ENCODE measurements at regions not wholly inside any gene's neighbourhood (a gene's known extent, or its start where the extent isn't known, plus 50 kb on each side); places are given as distances from the start of the nearest gene placed in this dataset.

GRCh38 chr9:742104-742503 lies 99.4 kb upstream of the DMRT1 start:
- POLR2A ChIA-PET = interaction anchor here (1.4 kb wide), 1 partner anchor 10 kb away, joined by 4 read pairs; no protein-coding TSS in a partner anchor
- no peak for DNase-seq
- CTCF ChIA-PET = no interaction called here
- H3K9me3 Mint-ChIP-seq = no peaks in the 10 kb centered on the region
- H3K27me3 Mint-ChIP-seq = no peaks in the 10 kb centered on the region
- H3K27ac Mint-ChIP-seq = no peak overlapping the region
- no peak overlapping the region for H3K4me3 Mint-ChIP-seq
- peaks cover 3% of the 10 kb centered on the region for H3K4me1 Mint-ChIP-seq
- H3K36me3 Mint-ChIP-seq (ENCODE audit: low read depth) = peaks cover 27% of the 10 kb centered on the region

- Mint-ChIP-seq H3K27me3 (no peaks in the 10 kb centered on the region), H3K4me1 (peaks cover 10% of the 10 kb centered on the region), H3K27ac (no peak overlapping the region), H3K36me3 (ENCODE audit: low read depth) (peaks cover 27% of the 10 kb centered on the region), H3K4me3 (no peak overlapping the region), H3K9me3 (no peaks in the 10 kb centered on the region)
- DNase-seq = no peak
- ChIA-PET POLR2A (interaction anchor here (1.4 kb wide), 1 partner anchor 9 kb away, joined by 4 read pairs; no protein-coding TSS in a partner anchor), CTCF (no interaction called here)
Measured at GRCh38 chr9:742914-743589, 98.4 kb upstream of the DMRT1 start.

GRCh38 chr9:744046-744712 lies 97.3 kb upstream of the DMRT1 start:
- ChIA-PET CTCF (no interaction called here), POLR2A (no interaction called here)
- no peaks in the 10 kb centered on the region for H3K27me3 Mint-ChIP-seq
- DNase-seq = no peak
- peaks cover 21% of the 10 kb centered on the region for H3K4me1 Mint-ChIP-seq
- H3K9me3 Mint-ChIP-seq = no peaks in the 10 kb centered on the region
- H3K4me3 Mint-ChIP-seq = no peak overlapping the region
- H3K36me3 Mint-ChIP-seq (ENCODE audit: low read depth) = peaks cover 27% of the 10 kb centered on the region
- H3K27ac Mint-ChIP-seq = no peak overlapping the region

- no peaks in the 10 kb centered on the region for H3K27me3 Mint-ChIP-seq
- ChIA-PET POLR2A (no interaction called here), CTCF (no interaction called here)
- H3K4me1 Mint-ChIP-seq = peaks cover 29% of the 10 kb centered on the region
- H3K36me3 Mint-ChIP-seq (ENCODE audit: low read depth) = peaks cover 27% of the 10 kb centered on the region
- H3K9me3 Mint-ChIP-seq = no peaks in the 10 kb centered on the region
- no peak overlapping the region for H3K4me3 Mint-ChIP-seq
- no peak overlapping the region for H3K27ac Mint-ChIP-seq
- no peak for DNase-seq
Measured at GRCh38 chr9:744790-745484, 96.6 kb upstream of the DMRT1 start.

GRCh38 chr9:745761-746380 lies 95.6 kb upstream of the DMRT1 start:
- Mint-ChIP-seq H3K36me3 (ENCODE audit: low read depth) (peaks cover 23% of the 10 kb centered on the region), H3K4me1 (peaks cover 38% of the 10 kb centered on the region), H3K4me3 (no peak overlapping the region), H3K9me3 (no peaks in the 10 kb centered on the region), H3K27ac (no peak overlapping the region), H3K27me3 (no peaks in the 10 kb centered on the region)
- ChIA-PET POLR2A (no interaction called here), CTCF (no interaction called here)
- no peak for DNase-seq

GRCh38 chr9:746661-747434 lies 94.6 kb upstream of the DMRT1 start:
- H3K4me1 Mint-ChIP-seq = peaks cover 48% of the 10 kb centered on the region
- ChIA-PET CTCF (no interaction called here), POLR2A (no interaction called here)
- H3K27me3 Mint-ChIP-seq = no peaks in the 10 kb centered on the region
- no peak for DNase-seq
- no peak overlapping the region for H3K4me3 Mint-ChIP-seq
- no peak overlapping the region for H3K27ac Mint-ChIP-seq
- H3K36me3 Mint-ChIP-seq (ENCODE audit: low read depth) = peaks cover 20% of the 10 kb centered on the region
- no peaks in the 10 kb centered on the region for H3K9me3 Mint-ChIP-seq

- Mint-ChIP-seq H3K4me3 (no peak overlapping the region), H3K9me3 (no peaks in the 10 kb centered on the region), H3K4me1 (peaks cover 53% of the 10 kb centered on the region), H3K36me3 (ENCODE audit: low read depth) (peaks cover 14% of the 10 kb centered on the region), H3K27ac (no peak overlapping the region), H3K27me3 (no peaks in the 10 kb centered on the region)
- CTCF ChIA-PET = no interaction called here
- no peak for DNase-seq
- POLR2A ChIA-PET = no interaction called here
Measured at GRCh38 chr9:747567-747966, 93.9 kb upstream of the DMRT1 start.

GRCh38 chr9:748861-749497 lies 92.5 kb upstream of the DMRT1 start:
- Mint-ChIP-seq H3K36me3 (ENCODE audit: low read depth) (peaks cover 7% of the 10 kb centered on the region), H3K27me3 (no peaks in the 10 kb centered on the region), H3K9me3 (no peaks in the 10 kb centered on the region), H3K27ac (no peak overlapping the region), H3K4me3 (no peak overlapping the region), H3K4me1 (peaks cover 59% of the 10 kb centered on the region)
- CTCF ChIA-PET = interaction anchor here (1.7 to 1.9 kb wide), 2 partner anchors 16 to 145 kb away, joined by 5 to 7 read pairs; no protein-coding TSS in a partner anchor
- POLR2A ChIA-PET = interaction anchor here (0.7 to 1.6 kb wide), 3 partner anchors 12 to 98 kb away, joined by 3 to 6 read pairs (median 5); no protein-coding TSS in a partner anchor
- no peak for DNase-seq

GRCh38 chr9:749716-750115 lies 91.8 kb upstream of the DMRT1 start:
- CTCF ChIA-PET = interaction anchor here (1.0 to 1.9 kb wide), 5 partner anchors 9 to 144 kb away, joined by 3 to 7 read pairs (median 5); no protein-coding TSS in a partner anchor
- H3K27ac Mint-ChIP-seq = peak overlapping the region; percentile 62
- POLR2A ChIA-PET = interaction anchor here (0.7 to 1.6 kb wide), 3 partner anchors 11 to 97 kb away, joined by 3 to 6 read pairs (median 5); no protein-coding TSS in a partner anchor

GRCh38 chr9:750249-750967 lies 91.1 kb upstream of the DMRT1 start:
- peaks cover 71% of the 10 kb centered on the region for H3K4me1 Mint-ChIP-seq
- H3K27ac Mint-ChIP-seq = peak overlapping the region; percentile 62
- POLR2A ChIA-PET = interaction anchor here (1.5 to 1.6 kb wide), 2 partner anchors 11 to 43 kb away, joined by 5 to 6 read pairs; no protein-coding TSS in a partner anchor
- no peaks in the 10 kb centered on the region for H3K9me3 Mint-ChIP-seq
- H3K4me3 Mint-ChIP-seq = no peak overlapping the region
- CTCF ChIA-PET = interaction anchor here (0.7 to 1.9 kb wide), 7 partner anchors 8 to 274 kb away, joined by 3 to 7 read pairs (median 5); no protein-coding TSS in a partner anchor
- peaks cover 6% of the 10 kb centered on the region for H3K36me3 Mint-ChIP-seq (ENCODE audit: low read depth)
- H3K27me3 Mint-ChIP-seq = no peaks in the 10 kb centered on the region
- DNase-seq = no peak

More at GRCh38 chr9:749716-750115, 91.8 kb upstream of the DMRT1 start:
- peaks cover 7% of the 10 kb centered on the region for H3K36me3 Mint-ChIP-seq (ENCODE audit: low read depth)
- H3K27me3 Mint-ChIP-seq = no peaks in the 10 kb centered on the region
- H3K4me1 Mint-ChIP-seq = peaks cover 65% of the 10 kb centered on the region
- peak overlapping the region; percentile 4 for H3K4me3 Mint-ChIP-seq
- peak; percentile 67 for DNase-seq
- H3K9me3 Mint-ChIP-seq = no peaks in the 10 kb centered on the region

GRCh38 chr9:751137-752051 lies 90.1 kb upstream of the DMRT1 start:
- Mint-ChIP-seq H3K9me3 (no peaks in the 10 kb centered on the region), H3K4me1 (peaks cover 80% of the 10 kb centered on the region), H3K4me3 (no peak overlapping the region), H3K27me3 (no peaks in the 10 kb centered on the region), H3K27ac (peak overlapping the region; percentile 6), H3K36me3 (ENCODE audit: low read depth) (no peaks in the 10 kb centered on the region)
- ChIA-PET POLR2A (interaction anchor here (0.8 to 1.5 kb wide), 2 partner anchors 9 to 11 kb away, joined by 3 to 4 read pairs; no protein-coding TSS in a partner anchor), CTCF (interaction anchor here (0.7 to 1.5 kb wide), 3 partner anchors 11 to 275 kb away, joined by 5 to 7 read pairs (median 5); no protein-coding TSS in a partner anchor)
- DNase-seq = no peak

All from activated CD4-positive, alpha-beta memory T cell treated with anti-CD3 and anti-CD28 coated beads, Interleukin-2, amount 10 ng/mL, durations not matched to agents 7 days and 5 days (primary cell).